Tibial nerve (tissue), 4 donors: ENCODE measurements at regions not wholly inside any gene's neighbourhood (a gene's known extent, or its start where the extent isn't known, plus 50 kb on each side); places are given as distances from the start of the nearest gene placed in this dataset.

Experiments used
- DNase-seq, 2 donors: peaks; one replicate each; pipeline ENCODE4 v3.0.0-alpha.2; 2019; ENCODE audit warnings: low spot score in 2 of 2
- H3K27ac ChIP-seq, 4 donors: fragments of 200-600 bp; sonication (generic) in 3 of 4; one replicate each; pipeline ENCODE4 v1.5.1; 2017 to 2019; ENCODE audit warnings: mild to moderate bottlenecking in 1 of 4
- H3K27me3 ChIP-seq, 2 donors: fragments of 200-600 bp; sonication (generic) in 1 of 2; one replicate each; pipeline versions ENCODE4 v1.5.1 to v1.6.0; 2017 to 2019
- H3K36me3 ChIP-seq, 3 donors: fragments of 200-600 bp; sonication (generic); one replicate each; pipeline ENCODE4 v1.5.1; 2018 to 2019
- H3K4me1 ChIP-seq, 4 donors: fragments of 200-600 bp; sonication (generic) in 3 of 4; one replicate each; pipeline ENCODE4 v1.5.1; 2017 to 2019
- H3K4me3 ChIP-seq, 4 donors: fragments of 200-600 bp; sonication (generic) in 3 of 4; one replicate each; pipeline ENCODE4 v1.5.1; 2017 to 2019; ENCODE audit warnings: mild to moderate bottlenecking in 1 of 4, moderate library complexity in 1 of 4
- H3K9me3 ChIP-seq, 4 donors: fragments of 200-600 bp; sonication (generic) in 3 of 4; one replicate each; pipeline ENCODE4 v1.5.1; 2017 to 2019
- CTCF ChIP-seq, 5 experiments: fragments of 200-600 bp in 3 of 5; fragments of 450-650 bp in 2 of 5; sonication (generic) in 3 of 5; IDR thresholded peaks; one replicate each; pipeline ENCODE4 v1.5.1; 2016 to 2019; ENCODE audit warnings: antibody characterized with exemption in 5 of 5, mild to moderate bottlenecking in 3 of 5, moderate library complexity in 2 of 5
- EP300 ChIP-seq, 2 donors: sonication (generic); formaldehyde crosslinking; IDR thresholded peaks; one replicate each; pipeline ENCODE4 v1.6.1; 2017; ENCODE audit warnings: antibody characterized with exemption in 2 of 2, mild to moderate bottlenecking in 1 of 2
- POLR2A ChIP-seq, 2 donors: fragments of 450-650 bp; IDR thresholded peaks; one replicate each; pipeline ENCODE4 v1.6.1; 2017; ENCODE audit warnings: antibody characterized with exemption in 2 of 2, mild to moderate bottlenecking in 2 of 2, moderate library complexity in 2 of 2
- WGBS, 2 donors: methylation state at CpG; one replicate each; pipeline ENCODE4 v1.1.5; 2018; 5-methylcytosine and 5-hydroxymethylcytosine counted together

- H3K27me3 ChIP-seq: no peaks in the 10 kb centered on the region
- no peak overlapping the region for H3K27ac ChIP-seq
- no peak for DNase-seq
- peaks cover 0 to 5% (median 0%) of the 10 kb centered on the region in 4 donors for H3K9me3 ChIP-seq
- H3K36me3 ChIP-seq: no peaks in the 10 kb centered on the region
- 97 to 98% methylated on average over 21 of the region's 21 CpGs for WGBS, 2 donors
- no peaks in the 10 kb centered on the region for H3K4me1 ChIP-seq
- TF ChIP-seq CTCF (IDR thresholded peaks at IDR 0.05) (no peak), POLR2A (IDR thresholded peaks at IDR 0.05) (no peak), EP300 (IDR thresholded peaks at IDR 0.05) (no peak)
- no peak overlapping the region for H3K4me3 ChIP-seq
Observed at GRCh38 chr4:177557416-177557815, 115.2 kb upstream of the AGA start.

GRCh38 chr4:177558995-177559394, 116.8 kb upstream of the AGA start:
- no peaks in the 10 kb centered on the region for H3K27me3 ChIP-seq
- DNase-seq: no peak
- TF ChIP-seq CTCF (IDR thresholded peaks at IDR 0.05): no peak
- TF ChIP-seq POLR2A (IDR thresholded peaks at IDR 0.05): no peak
- no peak for TF ChIP-seq EP300 (IDR thresholded peaks at IDR 0.05)
- no peak overlapping the region for H3K27ac ChIP-seq
- H3K4me1 ChIP-seq: no peaks in the 10 kb centered on the region
- peaks cover 0 to 5% (median 0%) of the 10 kb centered on the region in 4 donors for H3K9me3 ChIP-seq
- H3K36me3 ChIP-seq: no peaks in the 10 kb centered on the region
- WGBS, 2 donors: 59 to 62% methylated on average over 3 of the region's 3 CpGs
- no peak overlapping the region for H3K4me3 ChIP-seq

- Histone ChIP-seq H3K9me3 (peaks cover 0 to 3% (median 0%) of the 10 kb centered on the region in 4 donors), H3K4me1 (no peaks in the 10 kb centered on the region), H3K27ac (no peak overlapping the region), H3K27me3 (no peaks in the 10 kb centered on the region), H3K4me3 (no peak overlapping the region), H3K36me3 (no peaks in the 10 kb centered on the region)
- 87 to 95% methylated on average over 4 of the region's 4 CpGs for WGBS, 2 donors
- no peak for DNase-seq
- TF ChIP-seq POLR2A (IDR thresholded peaks at IDR 0.05) (no peak), EP300 (IDR thresholded peaks at IDR 0.05) (no peak), CTCF (IDR thresholded peaks at IDR 0.05) (no peak)
Observed at GRCh38 chr4:177562163-177562562, 119.9 kb upstream of the AGA start.

- Histone ChIP-seq H3K9me3 (no peaks in the 10 kb centered on the region), H3K4me3 (no peak overlapping the region), H3K4me1 (no peaks in the 10 kb centered on the region), H3K27me3 (no peaks in the 10 kb centered on the region), H3K36me3 (no peaks in the 10 kb centered on the region), H3K27ac (no peak overlapping the region)
- 95 to 100% methylated on average over 1 of the region's 1 CpG for WGBS, 2 donors
- TF ChIP-seq EP300 (IDR thresholded peaks at IDR 0.05) (no peak), POLR2A (IDR thresholded peaks at IDR 0.05) (no peak), CTCF (IDR thresholded peaks at IDR 0.05) (no peak)
- no peak for DNase-seq
Observed at GRCh38 chr4:177562859-177563258, 120.6 kb upstream of the AGA start.

- Histone ChIP-seq H3K27ac (no peak overlapping the region), H3K4me1 (peaks cover 0 to 6% (median 0%) of the 10 kb centered on the region in 4 donors), H3K27me3 (no peaks in the 10 kb centered on the region), H3K36me3 (no peaks in the 10 kb centered on the region), H3K4me3 (no peak overlapping the region), H3K9me3 (no peaks in the 10 kb centered on the region)
- DNase-seq: no peak
- TF ChIP-seq CTCF (IDR thresholded peaks at IDR 0.05) (no peak), EP300 (IDR thresholded peaks at IDR 0.05) (no peak), POLR2A (IDR thresholded peaks at IDR 0.05) (no peak)
- WGBS, 2 donors: 70 to 73% methylated on average over 5 of the region's 5 CpGs
Observed at GRCh38 chr4:177566691-177567090, 124.5 kb upstream of the AGA start.
